ENCODE measurements at regions not wholly inside any gene's neighbourhood (a gene's known extent, or its start where the extent isn't known, plus 50 kb on each side); places are given as distances from the start of the nearest gene placed in this dataset.

DNA sequence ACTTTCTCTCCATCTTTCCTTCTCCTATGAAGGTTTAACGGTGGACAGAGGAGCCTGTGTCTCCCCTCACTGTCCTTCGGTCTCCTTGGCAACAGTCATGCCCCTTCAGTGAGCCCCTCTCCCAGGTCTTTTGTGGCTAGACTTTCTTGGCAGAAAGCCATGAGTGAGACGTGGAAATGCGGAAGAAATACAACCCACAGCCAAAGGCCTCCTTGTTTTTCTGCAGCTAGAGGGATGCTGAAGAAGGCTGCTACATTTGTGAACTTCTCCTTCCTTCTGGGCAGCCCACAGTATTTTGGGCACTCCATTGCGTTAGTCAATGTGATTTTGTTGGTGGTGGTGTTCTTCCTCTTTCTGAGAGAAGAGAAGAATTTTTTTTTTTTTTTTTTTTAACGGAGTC is 333.7 kb upstream of the PODXL start:
- TF ChIP-seq, protein P1, sequence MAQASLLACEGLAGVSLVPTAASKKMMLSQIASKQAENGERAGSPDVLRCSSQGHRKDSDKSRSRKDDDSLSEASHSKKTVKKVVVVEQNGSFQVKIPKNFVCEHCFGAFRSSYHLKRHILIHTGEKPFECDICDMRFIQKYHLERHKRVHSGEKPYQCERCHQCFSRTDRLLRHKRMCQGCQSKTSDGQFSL (CRISPR knock-in tag; IDR thresholded peaks at IDR 0.05), result no peak
- TF ChIP-seq, protein P1 (tag; IDR thresholded peaks at IDR 0.05), result no peak
- TF ChIP-seq, protein P2, sequence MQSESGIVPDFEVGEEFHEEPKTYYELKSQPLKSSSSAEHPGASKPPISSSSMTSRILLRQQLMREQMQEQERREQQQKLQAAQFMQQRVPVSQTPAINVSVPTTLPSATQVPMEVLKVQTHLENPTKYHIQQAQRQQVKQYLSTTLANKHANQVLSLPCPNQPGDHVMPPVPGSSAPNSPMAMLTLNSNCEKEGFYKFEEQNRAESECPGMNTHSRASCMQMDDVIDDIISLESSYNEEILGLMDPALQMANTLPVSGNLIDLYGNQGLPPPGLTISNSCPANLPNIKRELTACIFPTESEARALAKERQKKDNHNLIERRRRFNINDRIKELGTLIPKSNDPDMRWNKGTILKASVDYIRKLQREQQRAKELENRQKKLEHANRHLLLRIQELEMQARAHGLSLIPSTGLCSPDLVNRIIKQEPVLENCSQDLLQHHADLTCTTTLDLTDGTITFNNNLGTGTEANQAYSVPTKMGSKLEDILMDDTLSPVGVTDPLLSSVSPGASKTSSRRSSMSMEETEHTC (IDR thresholded peaks at IDR 0.05), result no peak
- no peak for TF ChIP-seq POLR2A (conservative IDR thresholded peaks at IDR 0.05)
- TF ChIP-seq, protein P3, sequence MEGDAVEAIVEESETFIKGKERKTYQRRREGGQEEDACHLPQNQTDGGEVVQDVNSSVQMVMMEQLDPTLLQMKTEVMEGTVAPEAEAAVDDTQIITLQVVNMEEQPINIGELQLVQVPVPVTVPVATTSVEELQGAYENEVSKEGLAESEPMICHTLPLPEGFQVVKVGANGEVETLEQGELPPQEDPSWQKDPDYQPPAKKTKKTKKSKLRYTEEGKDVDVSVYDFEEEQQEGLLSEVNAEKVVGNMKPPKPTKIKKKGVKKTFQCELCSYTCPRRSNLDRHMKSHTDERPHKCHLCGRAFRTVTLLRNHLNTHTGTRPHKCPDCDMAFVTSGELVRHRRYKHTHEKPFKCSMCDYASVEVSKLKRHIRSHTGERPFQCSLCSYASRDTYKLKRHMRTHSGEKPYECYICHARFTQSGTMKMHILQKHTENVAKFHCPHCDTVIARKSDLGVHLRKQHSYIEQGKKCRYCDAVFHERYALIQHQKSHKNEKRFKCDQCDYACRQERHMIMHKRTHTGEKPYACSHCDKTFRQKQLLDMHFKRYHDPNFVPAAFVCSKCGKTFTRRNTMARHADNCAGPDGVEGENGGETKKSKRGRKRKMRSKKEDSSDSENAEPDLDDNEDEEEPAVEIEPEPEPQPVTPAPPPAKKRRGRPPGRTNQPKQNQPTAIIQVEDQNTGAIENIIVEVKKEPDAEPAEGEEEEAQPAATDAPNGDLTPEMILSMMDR (IDR thresholded peaks at IDR 0.05 in 2 of 3, conservative IDR thresholded peaks at IDR 0.05 in 1 of 3; ENCODE audit: insufficient read depth in 2 of 3, low read depth in 1 of 3, low read length in 3 of 3), result no peak
- no peak for TF ChIP-seq CREM (IDR thresholded peaks at IDR 0.05; ENCODE audit: low read depth)
- no peak for TF ChIP-seq ZNF384 (IDR thresholded peaks at IDR 0.05; ENCODE audit: low read depth, low read length)
- TF ChIP-seq KDM1A (IDR thresholded peaks at IDR 0.05), result no peak
- TF ChIP-seq NR2C1 (IDR thresholded peaks at IDR 0.05), result no peak
- TF ChIP-seq NR2C1 (tag; IDR thresholded peaks at IDR 0.05), result no peak
- TF ChIP-seq TBL1XR1 (IDR thresholded peaks at IDR 0.05; ENCODE audit: low read length in 2 of 2), result no peak
- TF ChIP-seq ZNF263 (CRISPR knock-in tag; IDR thresholded peaks at IDR 0.05; ENCODE audit: borderline replicate concordance), result no peak
